Neural crest cell (in vitro differentiated cells): ENCODE measurements at regions not wholly inside any gene's neighbourhood (a gene's known extent, or its start where the extent isn't known, plus 50 kb on each side); places are given as distances from the start of the nearest gene placed in this dataset.

Source experiments
- DNase-seq: peaks from one replicate; pipeline ENCODE4 v3.0.0; 2021; ENCODE audit warnings: low read depth, mixed read lengths, low spot score
- H3K27ac Mint-ChIP-seq: one replicate; pipeline ENCODE4 v1.8.0; 2021; ENCODE audit warnings: mild to moderate bottlenecking, mixed read lengths; ENCODE audit not compliant: unreplicated experiment
- H3K27me3 Mint-ChIP-seq: 2 replicates; pipeline ENCODE4 v1.8.0; 2021; ENCODE audit warnings: low read depth, mild to moderate bottlenecking, mixed read lengths
- H3K36me3 Mint-ChIP-seq: 2 replicates; pipeline ENCODE4 v1.8.0; 2021; ENCODE audit warnings: low read depth, mild to moderate bottlenecking, mixed read lengths
- H3K4me1 Mint-ChIP-seq: 2 replicates; pipeline ENCODE4 v1.8.0; 2021; ENCODE audit warnings: mixed read lengths
- H3K4me3 Mint-ChIP-seq: one replicate; pipeline ENCODE4 v1.8.0; 2021; ENCODE audit warnings: mild to moderate bottlenecking, mixed read lengths
- H3K9me3 Mint-ChIP-seq: 2 replicates; pipeline ENCODE4 v1.8.0; 2021; ENCODE audit warnings: mixed read lengths
- TF ChIP-seq, protein P1 (sequence below): fragments of 200-600 bp; sonication (generic); conservative IDR thresholded peaks from 2 replicates; pipeline ENCODE4 v1.5.0; 2021; ENCODE audit warnings: antibody characterized with exemption, mild to moderate bottlenecking

DNA sequence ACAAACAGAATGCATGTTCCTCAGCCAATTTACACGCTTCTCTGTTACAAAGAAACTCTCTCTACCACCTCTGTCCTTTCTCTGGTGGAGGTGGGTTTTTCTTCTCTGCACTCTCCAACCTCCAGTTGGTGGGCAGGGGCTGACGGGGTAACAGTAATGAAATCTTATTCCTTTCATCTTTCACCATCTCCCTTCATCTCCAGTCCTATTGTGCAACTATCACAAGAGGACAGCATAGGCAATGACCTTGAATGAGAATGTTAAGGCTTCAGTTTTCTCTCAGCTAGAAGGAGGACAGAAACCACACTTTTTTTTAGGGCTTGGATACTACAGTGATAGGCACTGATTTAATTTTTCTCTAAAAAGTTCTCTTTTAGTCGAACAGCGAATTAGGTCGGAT is 81.7 kb upstream of the NEUROD1 start:
- TF ChIP-seq, protein P1, sequence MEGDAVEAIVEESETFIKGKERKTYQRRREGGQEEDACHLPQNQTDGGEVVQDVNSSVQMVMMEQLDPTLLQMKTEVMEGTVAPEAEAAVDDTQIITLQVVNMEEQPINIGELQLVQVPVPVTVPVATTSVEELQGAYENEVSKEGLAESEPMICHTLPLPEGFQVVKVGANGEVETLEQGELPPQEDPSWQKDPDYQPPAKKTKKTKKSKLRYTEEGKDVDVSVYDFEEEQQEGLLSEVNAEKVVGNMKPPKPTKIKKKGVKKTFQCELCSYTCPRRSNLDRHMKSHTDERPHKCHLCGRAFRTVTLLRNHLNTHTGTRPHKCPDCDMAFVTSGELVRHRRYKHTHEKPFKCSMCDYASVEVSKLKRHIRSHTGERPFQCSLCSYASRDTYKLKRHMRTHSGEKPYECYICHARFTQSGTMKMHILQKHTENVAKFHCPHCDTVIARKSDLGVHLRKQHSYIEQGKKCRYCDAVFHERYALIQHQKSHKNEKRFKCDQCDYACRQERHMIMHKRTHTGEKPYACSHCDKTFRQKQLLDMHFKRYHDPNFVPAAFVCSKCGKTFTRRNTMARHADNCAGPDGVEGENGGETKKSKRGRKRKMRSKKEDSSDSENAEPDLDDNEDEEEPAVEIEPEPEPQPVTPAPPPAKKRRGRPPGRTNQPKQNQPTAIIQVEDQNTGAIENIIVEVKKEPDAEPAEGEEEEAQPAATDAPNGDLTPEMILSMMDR: no peak
- Mint-ChIP-seq H3K4me3 (no peak overlapping the region), H3K27me3 (no peaks in the 10 kb centered on the region), H3K4me1 (peaks cover 54% of the 10 kb centered on the region), H3K27ac (no peak overlapping the region), H3K36me3 (peaks cover 4% of the 10 kb centered on the region), H3K9me3 (peaks cover 11% of the 10 kb centered on the region)
- no peak for DNase-seq

GRCh38 chr2:181762848-181763247 is 82.5 kb upstream of the NEUROD1 start:
- Mint-ChIP-seq H3K36me3 (peaks cover 4% of the 10 kb centered on the region), H3K27ac (no peak overlapping the region), H3K27me3 (no peaks in the 10 kb centered on the region), H3K4me1 (peaks cover 54% of the 10 kb centered on the region), H3K9me3 (peaks cover 11% of the 10 kb centered on the region), H3K4me3 (no peak overlapping the region)
- no peak for DNase-seq
- TF ChIP-seq, protein P1: no peak

DNA sequence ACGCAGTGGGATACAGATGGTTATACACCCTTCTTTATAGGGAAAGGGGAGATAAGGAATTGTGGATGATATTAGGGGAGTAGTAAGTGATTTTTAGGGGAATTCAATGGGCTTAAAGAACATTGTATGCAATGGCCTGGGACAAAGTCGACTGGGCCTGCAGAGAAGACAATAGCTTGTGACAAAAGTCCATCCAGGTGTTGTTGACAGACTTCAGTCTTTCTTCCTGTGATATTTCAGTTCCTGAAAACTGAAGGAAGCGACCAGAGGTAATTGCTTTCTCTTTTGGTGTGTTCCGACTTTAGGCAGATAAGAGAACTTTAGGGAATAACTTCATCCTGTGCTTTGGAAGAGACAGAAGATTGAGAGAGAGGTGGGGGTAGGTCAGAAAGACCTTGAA is 83.1 kb upstream of the NEUROD1 start:
- no peak for DNase-seq
- Mint-ChIP-seq H3K27ac (no peak overlapping the region), H3K36me3 (peaks cover 4% of the 10 kb centered on the region), H3K4me3 (no peak overlapping the region), H3K9me3 (peaks cover 11% of the 10 kb centered on the region), H3K4me1 (peaks cover 54% of the 10 kb centered on the region), H3K27me3 (no peaks in the 10 kb centered on the region)
- TF ChIP-seq, protein P1: no peak

GRCh38 chr2:181764095-181764963 is 84.0 kb upstream of the NEUROD1 start:
- Mint-ChIP-seq H3K27me3 (no peaks in the 10 kb centered on the region), H3K27ac (peak overlapping the region; percentile 36), H3K4me1 (peaks cover 52% of the 10 kb centered on the region), H3K36me3 (no peaks in the 10 kb centered on the region), H3K4me3 (no peak overlapping the region), H3K9me3 (peaks cover 8% of the 10 kb centered on the region)
- TF ChIP-seq, protein P1: no peak
- DNase-seq: no peak

DNA sequence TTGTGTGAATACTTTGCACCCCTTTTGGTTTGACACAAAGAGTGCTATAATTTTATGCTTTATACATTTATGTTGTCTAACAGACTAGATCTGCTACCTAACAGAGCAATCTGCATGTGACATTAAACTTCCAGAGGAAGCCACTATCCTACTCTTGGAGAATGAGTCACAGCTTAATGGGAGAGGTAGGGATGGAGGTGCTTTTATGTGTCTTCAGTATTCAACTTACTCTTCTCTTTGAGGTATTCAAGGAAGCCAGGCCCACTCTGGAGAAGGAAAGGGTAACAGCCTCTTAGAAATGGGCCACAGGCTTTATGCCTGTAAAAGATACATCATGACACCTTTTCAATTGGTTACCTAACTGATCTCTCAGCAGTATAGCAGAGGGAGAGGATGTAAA is 85.8 kb upstream of the NEUROD1 start:
- no peak overlapping the region for H3K4me3 Mint-ChIP-seq
- H3K27me3 Mint-ChIP-seq: no peaks in the 10 kb centered on the region
- DNase-seq: no peak
- H3K36me3 Mint-ChIP-seq: no peaks in the 10 kb centered on the region
- H3K9me3 Mint-ChIP-seq: peaks cover 5% of the 10 kb centered on the region
- TF ChIP-seq, protein P1: no peak
- peaks cover 42% of the 10 kb centered on the region for H3K4me1 Mint-ChIP-seq
- H3K27ac Mint-ChIP-seq: no peak overlapping the region
